SK-N-SH (cell line): ENCODE measurements at regions not wholly inside any gene's neighbourhood (a gene's known extent, or its start where the extent isn't known, plus 50 kb on each side); places are given as distances from the start of the nearest gene placed in this dataset.

Source experiments
- CTCF ChIA-PET: fragments of 300-600, 350-600 bp; formaldehyde crosslinking; extraction: SDS; loops from one replicate; lab custom pipeline; 2021; lab: Yijun Ruan, JAX
- POLR2A ChIA-PET: fragments of 350-600 bp; sonication (Branson Sonifier 250); formaldehyde crosslinking; extraction: SDS; loops from one replicate; lab custom pipeline; 2020; ENCODE audit warnings: antibody characterized with exemption, inconsistent platforms; lab: Yijun Ruan, JAX
- DNase-seq: peaks from one replicate; pipeline ENCODE4 v3.0.0; 2012
- H2AFZ ChIP-seq: fragments of 200-600 bp; sonication (generic); 2 replicates; pipeline ENCODE4 v1.8.1; 2016; ENCODE audit warnings: antibody characterized with exemption, mild to moderate bottlenecking, low read depth
- H3F3A ChIP-seq: fragments of 200-600 bp; sonication (generic); replicated peaks from 2 replicates; pipeline ENCODE3; 2016; ENCODE audit warnings: antibody characterized with exemption, mild to moderate bottlenecking; ENCODE audit not compliant: insufficient read depth
- H3K27ac ChIP-seq, 2 experiments: fragments of 200-500 bp in 1 of 2; fragments of 200-600 bp in 1 of 2; sonication (Bioruptor generic) in 1 of 2; sonication (generic), shearing (Covaris generic) in 1 of 2; 2 replicates each; pipeline versions ENCODE4 v1.5.1 to v1.6.1; 2014 to 2016; ENCODE audit warnings: low read depth in 2 of 2, inconsistent platforms in 1 of 2, low read length in 1 of 2, mild to moderate bottlenecking in 1 of 2, mixed read lengths in 1 of 2
- H3K27me3 ChIP-seq: fragments of 200-600 bp; sonication (generic), shearing (Covaris generic); 2 replicates; pipeline ENCODE4 v1.6.1; 2016; ENCODE audit warnings: mixed run types; ENCODE audit not compliant: insufficient read depth
- H3K36me3 ChIP-seq, 2 experiments: fragments of 200-500 bp in 1 of 2; fragments of 200-600 bp in 1 of 2; sonication (Bioruptor generic) in 1 of 2; sonication (generic) in 1 of 2; replicated peaks in 1 of 2; 2 replicates each; pipeline versions ENCODE3 to v1.5.1; 2014 to 2016; ENCODE audit warnings: low read length in 1 of 2, mild to moderate bottlenecking in 1 of 2; ENCODE audit not compliant: insufficient read depth in 2 of 2, control insufficient read depth in 1 of 2
- H3K4me1 ChIP-seq, 2 experiments: fragments of 200-500 bp in 1 of 2; fragments of 200-600 bp in 1 of 2; sonication (Bioruptor generic) in 1 of 2; sonication (generic), shearing (Covaris generic) in 1 of 2; 2 replicates each; pipeline versions ENCODE4 v1.5.1 to v1.6.1; 2014 to 2016; ENCODE audit warnings: low read depth in 1 of 2, low read length in 1 of 2, mixed run types in 1 of 2; ENCODE audit not compliant: insufficient read depth in 2 of 2, control insufficient read depth in 1 of 2
- H3K4me2 ChIP-seq: fragments of 200-600 bp; sonication (generic), shearing (Covaris generic); 2 replicates; pipeline ENCODE4 v1.6.1; 2017; ENCODE audit warnings: mixed run types
- H3K4me3 ChIP-seq, 2 experiments: fragments of 200-500 bp in 1 of 2; fragments of 200-600 bp in 1 of 2; sonication (Bioruptor generic) in 1 of 2; sonication (generic), shearing (Covaris generic) in 1 of 2; 2 replicates each; pipeline versions ENCODE4 v1.5.1 to v1.8.1; 2014 to 2016; ENCODE audit warnings: low read depth in 2 of 2, inconsistent platforms in 1 of 2, low read length in 1 of 2, mild to moderate bottlenecking in 1 of 2, mixed read lengths in 1 of 2, moderate library complexity in 1 of 2
- H3K79me2 ChIP-seq: fragments of 200-600 bp; sonication (generic); 2 replicates; pipeline ENCODE4 v1.8.1; 2017; ENCODE audit warnings: mild to moderate bottlenecking; ENCODE audit not compliant: insufficient read depth
- H3K9ac ChIP-seq: fragments of 200-600 bp; sonication (generic); 2 replicates; pipeline ENCODE4 v1.6.1; 2017; ENCODE audit warnings: mixed run types
- H3K9me2 ChIP-seq: fragments of 200-600 bp; sonication (generic); 2 replicates; pipeline ENCODE4 v1.6.1; 2017; ENCODE audit warnings: mixed run types
- H3K9me3 ChIP-seq: fragments of 200-600 bp; sonication (generic); 2 replicates; pipeline ENCODE4 v1.6.1; 2017; ENCODE audit warnings: mixed run types, mild to moderate bottlenecking, moderate library complexity
- H4K20me1 ChIP-seq: fragments of 200-600 bp; sonication (generic); 2 replicates; pipeline ENCODE4 v1.6.1; 2017; ENCODE audit warnings: mild to moderate bottlenecking, mixed run types; ENCODE audit not compliant: insufficient read depth
- FOSL2 ChIP-seq: IDR thresholded peaks from 2 replicates; pipeline ENCODE4 v1.4.0; 2012; ENCODE audit warnings: low read depth, mild to moderate bottlenecking, moderate library complexity, borderline replicate concordance
- GATA2 ChIP-seq: sonication (generic); formaldehyde crosslinking; IDR thresholded peaks from 2 replicates; pipeline ENCODE4 v1.5.0; 2020; ENCODE audit warnings: mild to moderate bottlenecking, missing genetic modification reagents
- MEF2A ChIP-seq: IDR thresholded peaks from 2 replicates; pipeline ENCODE4 v1.4.0; 2012; ENCODE audit warnings: low read depth, borderline replicate concordance
- NRF1 ChIP-seq: IDR thresholded peaks from 2 replicates; pipeline ENCODE4 v1.6.1; 2012; ENCODE audit warnings: low read depth, mild to moderate bottlenecking, low read length
- RCOR1 ChIP-seq: fragments of 150-350 bp; IDR thresholded peaks from 2 replicates; pipeline ENCODE4 v1.6.1; 2017; ENCODE audit warnings: antibody characterized with exemption, low read length
- REST ChIP-seq: IDR thresholded peaks from 2 replicates; pipeline ENCODE4 v1.6.1; 2012; ENCODE audit warnings: mild to moderate bottlenecking, low read depth, low read length, moderate library complexity
- RXRA ChIP-seq: IDR thresholded peaks from 2 replicates; pipeline ENCODE4 v1.4.0; 2012; ENCODE audit warnings: low read depth, mild to moderate bottlenecking, borderline replicate concordance
- SMC3 ChIP-seq: IDR thresholded peaks from 2 replicates; pipeline ENCODE4 v1.6.1; 2012; ENCODE audit warnings: low read depth, low read length, improper control_type of control experiment
- ZBTB33 ChIP-seq: IDR thresholded peaks from 2 replicates; pipeline ENCODE4 v1.4.0; 2012; ENCODE audit warnings: low read depth, borderline replicate concordance
- WGBS: methylation state at CpG from one replicate; pipeline ENCODE4 v1.1.6; 2017; ENCODE audit warnings: low lambda C conversion rate; 5-methylcytosine and 5-hydroxymethylcytosine counted together

GRCh38 chr20:12028771-12029170, 111.1 kb downstream of the BTBD3 start:
- H3K4me2 ChIP-seq, result no peak overlapping the region
- H3K4me3 ChIP-seq, result no peak overlapping the region
- WGBS, result 18% methylated on average over 6 of the region's 6 CpGs
- no peak overlapping the region for H3K9ac ChIP-seq
- ChIA-PET CTCF (interaction anchor here (0.9 kb wide), 1 partner anchor 17 kb away, joined by 3 read pairs; no protein-coding TSS in a partner anchor), POLR2A (no interaction called here)
- no peaks in the 10 kb centered on the region for H3F3A ChIP-seq
- no peaks in the 10 kb centered on the region for H3K9me2 ChIP-seq
- no peaks in the 10 kb centered on the region for H3K79me2 ChIP-seq
- H3K27ac ChIP-seq, result no peak overlapping the region; a peak in 1 of 4 replicates
- TF ChIP-seq FOSL2, result no peak
- TF ChIP-seq GATA2 (CRISPR knock-in tag), result peak; percentile 82
- peak; percentile 84 for TF ChIP-seq RCOR1
- H3K4me1 ChIP-seq, result peaks cover 0 to 13% of the 10 kb centered on the region in 2 experiments; a peak in 1 of 4 replicates
- H2AFZ ChIP-seq, result no peak overlapping the region
- H3K27me3 ChIP-seq, result no peaks in the 10 kb centered on the region
- peak; percentile 20 for DNase-seq
- H3K9me3 ChIP-seq, result no peaks in the 10 kb centered on the region
- H4K20me1 ChIP-seq, result no peaks in the 10 kb centered on the region
- no peaks in the 10 kb centered on the region for H3K36me3 ChIP-seq

GRCh38 chr20:12030470-12030869, 112.8 kb downstream of the BTBD3 start:
- ChIA-PET POLR2A (no interaction called here), CTCF (no interaction called here)
- no peak overlapping the region for H3K27ac ChIP-seq
- no peaks in the 10 kb centered on the region for H3K36me3 ChIP-seq
- no peaks in the 10 kb centered on the region for H3K27me3 ChIP-seq
- peaks cover 0 to 13% of the 10 kb centered on the region in 2 experiments; a peak in 1 of 4 replicates for H3K4me1 ChIP-seq
- DNase-seq, result no peak
- H3K9me3 ChIP-seq, result no peaks in the 10 kb centered on the region
- H2AFZ ChIP-seq, result no peak overlapping the region
- no peaks in the 10 kb centered on the region for H4K20me1 ChIP-seq
- no peak overlapping the region for H3K9ac ChIP-seq
- WGBS, result 29% methylated on average over 4 of the region's 4 CpGs
- no peak overlapping the region for H3K4me2 ChIP-seq
- no peak overlapping the region for H3K4me3 ChIP-seq
- H3K79me2 ChIP-seq, result no peaks in the 10 kb centered on the region
- TF ChIP-seq NRF1, result no peak
- TF ChIP-seq RXRA, result no peak
- no peak for TF ChIP-seq SMC3
- no peak for TF ChIP-seq ZBTB33
- TF ChIP-seq MEF2A, result no peak
- TF ChIP-seq REST, result no peak
- H3F3A ChIP-seq, result no peaks in the 10 kb centered on the region
- no peaks in the 10 kb centered on the region for H3K9me2 ChIP-seq
